Epithelial cell of esophagus (primary cell): ENCODE measurements at regions not wholly inside any gene's neighbourhood (a gene's known extent, or its start where the extent isn't known, plus 50 kb on each side); places are given as distances from the start of the nearest gene placed in this dataset.

Experiments used
- DNase-seq: peaks from one replicate; pipeline ENCODE4 v3.0.0; 2010; ENCODE audit warnings: low read depth
- H3K4me3 ChIP-seq: 2 replicates; pipeline ENCODE4 v1.5.1; 2011; ENCODE audit warnings: mild to moderate bottlenecking, low read length, control low read depth
- CTCF ChIP-seq: IDR thresholded peaks from 2 replicates; pipeline ENCODE4 v1.5.1; 2011; ENCODE audit warnings: low read depth, mild to moderate bottlenecking, low read length, control low read depth, inconsistent platforms; ENCODE audit not compliant: insufficient read depth; ENCODE audit errors: missing control alignments

GRCh38 chr18:73983970-73984369 is 163.7 kb downstream of the FBXO15 start:
- TF ChIP-seq CTCF, result no peak
- no peak overlapping the region for H3K4me3 ChIP-seq
- no peak for DNase-seq

- no peak for DNase-seq
- no peak for TF ChIP-seq CTCF
- no peak overlapping the region for H3K4me3 ChIP-seq
Measured at GRCh38 chr18:73983496-73983895, 164.1 kb downstream of the FBXO15 start.

DNA sequence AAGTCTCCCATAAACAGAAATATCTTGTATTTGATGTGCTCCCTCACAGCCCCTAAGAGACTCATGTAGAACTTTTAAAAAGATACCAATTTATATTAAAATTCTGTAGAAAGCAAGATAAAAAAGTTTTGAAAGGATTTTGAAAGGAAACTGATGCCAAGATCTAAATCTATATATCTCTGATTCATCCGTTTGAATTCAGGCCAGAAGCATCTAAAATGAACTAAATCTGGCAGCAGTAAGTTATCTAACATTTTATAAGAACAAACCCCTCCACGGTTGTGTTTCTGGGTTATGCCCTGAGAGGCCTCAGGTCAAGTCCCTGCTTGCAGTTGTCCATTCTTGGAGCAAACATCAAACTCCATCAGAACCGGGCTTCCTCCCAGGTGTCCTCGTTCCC is 165.8 kb downstream of the FBXO15 start:
- no peak for TF ChIP-seq CTCF

GRCh38 chr18:73980289-73980979 is 167.2 kb downstream of the FBXO15 start:
- TF ChIP-seq CTCF, result peak; percentile 37
- H3K4me3 ChIP-seq, result no peak overlapping the region
- DNase-seq, result peak; percentile 20

More for the DNA sequence above, 165.8 kb downstream of the FBXO15 start:
- H3K4me3 ChIP-seq, result no peak overlapping the region
- no peak for DNase-seq

- TF ChIP-seq CTCF, result no peak
- DNase-seq, result peak; percentile 75
- no peak overlapping the region for H3K4me3 ChIP-seq
Measured at GRCh38 chr18:73979742-73980141, 167.9 kb downstream of the FBXO15 start.

DNA sequence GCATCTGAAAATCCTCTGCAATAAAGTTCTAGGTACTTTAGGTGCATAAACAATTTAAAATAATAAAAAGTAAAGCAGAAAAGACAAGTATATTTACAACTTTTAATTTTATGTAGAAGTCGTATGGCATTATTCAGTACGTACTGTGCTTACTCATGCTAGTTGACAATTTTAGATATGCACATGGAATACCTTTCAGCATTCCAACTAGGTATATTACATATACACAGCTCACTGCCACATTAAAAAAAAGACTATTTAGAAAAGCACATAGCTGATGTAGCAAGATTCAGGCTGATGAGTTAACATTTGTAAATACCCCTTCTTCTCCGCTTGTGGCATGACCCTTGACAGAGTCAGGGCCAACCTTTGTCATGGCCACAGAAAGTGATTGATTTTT is 171.2 kb downstream of the FBXO15 start:
- no peak overlapping the region for H3K4me3 ChIP-seq
- TF ChIP-seq CTCF, result no peak
- DNase-seq, result no peak

DNA sequence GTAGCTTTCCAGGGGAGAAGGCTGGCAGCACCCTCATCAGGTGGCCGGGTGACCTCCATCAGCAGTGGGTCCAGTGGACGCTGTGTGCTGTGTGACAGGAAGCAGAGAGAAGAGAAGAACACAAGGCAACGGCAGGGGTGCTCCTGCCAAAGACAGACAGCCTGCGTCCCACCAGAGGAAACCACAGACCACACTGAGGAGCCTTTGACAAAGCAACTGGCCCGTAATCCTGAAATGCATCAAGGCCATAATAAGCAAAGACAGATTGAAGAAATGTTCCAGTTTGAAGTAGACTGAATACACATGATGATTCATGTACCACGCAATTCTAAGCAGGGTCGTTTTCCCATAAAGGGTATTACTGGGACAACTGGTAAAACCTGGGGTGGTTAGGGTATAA is 172.4 kb downstream of the FBXO15 start:
- no peak overlapping the region for H3K4me3 ChIP-seq
- no peak for DNase-seq
- no peak for TF ChIP-seq CTCF
